Mesendoderm (in vitro differentiated cells): ENCODE measurements at regions not wholly inside any gene's neighbourhood (a gene's known extent, or its start where the extent isn't known, plus 50 kb on each side); places are given as distances from the start of the nearest gene placed in this dataset.

ENCODE experiments used
- DNase-seq: peaks from one replicate; pipeline ENCODE4 v3.0.0; 2013
- H2AK5ac ChIP-seq: 2 replicates; pipeline ENCODE4 v1.6.1; 2013; ENCODE audit warnings: low read length, inconsistent platforms
- H2BK120ac ChIP-seq: 2 replicates; pipeline ENCODE4 v1.6.1; 2013; ENCODE audit warnings: low read depth, mild to moderate bottlenecking, low read length, moderate library complexity, mixed read lengths
- H2BK15ac ChIP-seq: replicated peaks from 2 replicates; pipeline ENCODE4 v1.6.1; 2013; ENCODE audit warnings: low read depth, mild to moderate bottlenecking, moderate library complexity
- H2BK5ac ChIP-seq: 2 replicates; pipeline ENCODE4 v1.6.1; 2013; ENCODE audit warnings: low read length, inconsistent platforms
- H3K18ac ChIP-seq: 2 replicates; pipeline ENCODE4 v1.6.1; 2013; ENCODE audit warnings: mild to moderate bottlenecking, low read length, mixed read lengths
- H3K23ac ChIP-seq: one replicate; pipeline ENCODE4 v1.6.1; 2013; ENCODE audit warnings: low read length
- H3K27ac ChIP-seq: 2 replicates; pipeline ENCODE4 v1.5.1; 2013; ENCODE audit warnings: low read depth, mild to moderate bottlenecking, inconsistent platforms, low read length, moderate library complexity
- H3K27me3 ChIP-seq: 2 replicates; pipeline ENCODE4 v1.6.1; 2013; ENCODE audit warnings: low read length, control low read depth, mild to moderate bottlenecking, inconsistent platforms; ENCODE audit not compliant: insufficient read depth, poor library complexity
- H3K36me3 ChIP-seq: 2 replicates; pipeline ENCODE4 v1.6.1; 2013; ENCODE audit warnings: low read length, inconsistent platforms; ENCODE audit not compliant: control insufficient read depth, insufficient read depth
- H3K4ac ChIP-seq: one replicate; pipeline ENCODE4 v1.6.1; 2013; ENCODE audit warnings: low read depth, mild to moderate bottlenecking, low read length, moderate library complexity
- H3K4me1 ChIP-seq: 2 replicates; pipeline ENCODE4 v1.6.1; 2013; ENCODE audit warnings: low read depth, low read length, inconsistent platforms; ENCODE audit not compliant: control insufficient read depth
- H3K4me2 ChIP-seq: 2 replicates; pipeline ENCODE4 v1.6.1; 2013; ENCODE audit warnings: low read length
- H3K4me3 ChIP-seq: 2 replicates; pipeline ENCODE4 v1.5.1; 2013; ENCODE audit warnings: mild to moderate bottlenecking, low read length
- H3K56ac ChIP-seq: one replicate; pipeline ENCODE4 v1.6.1; 2013; ENCODE audit warnings: low read length
- H3K79me1 ChIP-seq: 2 replicates; pipeline ENCODE4 v1.6.1; 2013; ENCODE audit warnings: low read length, inconsistent platforms
- H3K79me2 ChIP-seq: 2 replicates; pipeline ENCODE4 v1.6.1; 2013; ENCODE audit warnings: mild to moderate bottlenecking, low read length; ENCODE audit not compliant: control insufficient read depth, insufficient read depth
- H3K9ac ChIP-seq: 2 replicates; pipeline ENCODE4 v1.6.1; 2013; ENCODE audit warnings: low read length, inconsistent platforms
- H4K5ac ChIP-seq: one replicate; pipeline ENCODE4 v1.6.1; 2013; ENCODE audit warnings: low read length
- H4K8ac ChIP-seq: one replicate; pipeline ENCODE4 v1.6.1; 2013; ENCODE audit warnings: low read depth, mild to moderate bottlenecking, control low read depth, low read length, moderate library complexity
- WGBS: extraction: QIAGEN DNeasy Blood & Tissue Kit; methylation state at CpG from one replicate; pipeline ENCODE4 v1.1.7; 2013; ENCODE audit warnings: low lambda C conversion rate, missing lambda C conversion rate; ENCODE audit not compliant: insufficient coverage; ENCODE audit errors: extremely low coverage; 5-methylcytosine and 5-hydroxymethylcytosine counted together

DNA sequence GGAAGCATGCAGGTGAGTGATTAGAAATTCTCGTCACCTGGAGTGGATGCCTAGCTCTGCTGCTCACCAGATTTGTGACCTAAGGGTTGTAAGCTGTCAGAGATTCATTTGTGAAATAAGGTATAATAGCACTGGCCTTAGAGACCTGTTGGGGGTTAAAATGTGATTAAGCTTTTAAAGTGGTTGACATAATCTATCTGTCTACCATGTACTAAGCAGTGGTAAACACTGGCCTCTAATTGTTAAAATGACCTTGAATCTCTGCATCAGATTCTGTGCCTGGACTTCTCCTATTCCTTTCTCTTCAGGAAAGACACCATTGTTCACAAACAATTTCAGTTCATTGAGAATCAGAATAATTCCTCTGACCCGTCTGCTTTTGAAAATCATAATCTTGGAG, 536.2 kb downstream of the CBLN4 start:
- H3K79me1 ChIP-seq: no peaks in the 10 kb centered on the region
- no peak for DNase-seq
- no peak overlapping the region for H3K4ac ChIP-seq
- no peak overlapping the region for H3K18ac ChIP-seq
- no peak overlapping the region for H3K9ac ChIP-seq
- no peaks in the 10 kb centered on the region for H3K36me3 ChIP-seq
- H3K27ac ChIP-seq: no peak overlapping the region
- H4K8ac ChIP-seq: no peak overlapping the region
- H3K56ac ChIP-seq: no peak overlapping the region
- H3K23ac ChIP-seq: no peak overlapping the region
- no CpG with 5 or more reads among the region's 2 CpGs for WGBS
- H2BK120ac ChIP-seq: no peak overlapping the region
- no peaks in the 10 kb centered on the region for H3K4me1 ChIP-seq
- H2BK5ac ChIP-seq: no peak overlapping the region
- no peak overlapping the region for H2AK5ac ChIP-seq
- H4K5ac ChIP-seq: no peak overlapping the region
- H3K4me2 ChIP-seq: no peak overlapping the region
- no peaks in the 10 kb centered on the region for H3K27me3 ChIP-seq
- no peak overlapping the region for H2BK15ac ChIP-seq
- H3K4me3 ChIP-seq: no peak overlapping the region
- no peaks in the 10 kb centered on the region for H3K79me2 ChIP-seq

DNA sequence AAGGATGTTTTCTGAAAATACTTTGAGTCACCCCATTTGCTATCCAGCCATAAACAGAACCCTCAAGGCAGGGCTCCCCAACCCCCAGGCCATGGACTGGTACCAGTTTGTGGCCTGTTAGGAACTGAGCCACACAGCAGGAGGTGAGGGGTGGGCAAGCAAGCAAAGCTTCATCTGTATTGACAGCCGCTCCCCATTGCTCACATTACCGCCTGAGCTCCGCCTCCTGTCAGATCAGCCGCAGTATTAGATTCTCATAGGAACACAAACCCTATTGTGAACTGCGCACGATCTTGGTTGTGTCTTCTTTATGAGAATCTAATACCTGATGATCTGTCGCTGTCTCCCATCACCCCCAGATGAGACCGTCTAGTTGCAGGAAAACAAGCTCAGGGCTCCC, 543.8 kb downstream of the CBLN4 start:
- Histone ChIP-seq H3K79me2 (no peaks in the 10 kb centered on the region), H3K23ac (no peak overlapping the region), H2AK5ac (no peak overlapping the region), H3K27ac (no peak overlapping the region), H3K56ac (no peak overlapping the region), H2BK15ac (no peak overlapping the region), H3K4me1 (no peaks in the 10 kb centered on the region), H4K8ac (no peak overlapping the region), H3K4ac (no peak overlapping the region), H3K4me3 (no peak overlapping the region), H2BK5ac (no peak overlapping the region), H3K36me3 (no peaks in the 10 kb centered on the region), H4K5ac (no peak overlapping the region), H3K79me1 (no peaks in the 10 kb centered on the region), H3K9ac (no peak overlapping the region), H2BK120ac (no peak overlapping the region), H3K4me2 (no peak overlapping the region), H3K27me3 (no peaks in the 10 kb centered on the region), H3K18ac (no peak overlapping the region)
- DNase-seq: no peak
- WGBS: no CpG with 5 or more reads among the region's 8 CpGs

DNA sequence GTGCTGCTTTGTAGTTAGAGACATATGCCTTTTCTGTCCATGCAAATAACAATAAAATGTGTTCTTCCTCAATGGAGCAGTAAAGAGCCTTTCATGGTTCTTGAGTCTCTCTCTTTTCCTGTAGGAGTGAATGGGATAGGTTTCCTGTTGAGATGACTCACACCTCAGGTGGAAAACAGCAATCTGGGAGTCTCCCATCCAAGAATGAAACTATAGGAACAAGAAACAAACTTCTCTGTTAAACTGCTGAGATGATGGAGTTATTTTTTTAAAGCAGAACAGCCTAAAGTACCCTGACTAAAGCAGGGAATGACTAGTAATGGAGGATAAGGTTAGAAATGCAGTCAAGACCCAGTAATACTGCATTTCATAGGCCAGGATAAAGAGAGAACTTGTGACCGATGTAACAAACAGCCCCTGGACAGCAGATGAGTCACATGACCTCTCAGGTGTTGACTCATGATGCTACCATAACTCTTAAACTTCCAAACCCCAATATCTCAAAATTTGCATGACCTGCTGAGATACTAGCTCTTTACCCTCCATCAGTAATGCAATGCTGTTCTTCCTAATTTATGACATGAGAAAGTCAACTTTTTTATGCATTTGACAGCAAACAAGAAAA, 548.9 kb downstream of the CBLN4 start:
- Histone ChIP-seq H3K4me1 (no peaks in the 10 kb centered on the region), H3K4me3 (no peak overlapping the region), H3K27ac (no peak overlapping the region), H3K23ac (no peak overlapping the region), H3K27me3 (no peaks in the 10 kb centered on the region), H4K5ac (no peak overlapping the region), H3K4ac (no peak overlapping the region), H2BK15ac (no peak overlapping the region), H3K79me1 (no peaks in the 10 kb centered on the region), H2AK5ac (no peak overlapping the region), H3K79me2 (no peaks in the 10 kb centered on the region), H3K56ac (no peak overlapping the region), H3K18ac (no peak overlapping the region), H3K4me2 (no peak overlapping the region), H3K9ac (no peak overlapping the region), H2BK5ac (no peak overlapping the region), H3K36me3 (no peaks in the 10 kb centered on the region), H4K8ac (no peak overlapping the region), H2BK120ac (no peak overlapping the region)
- no CpG with 5 or more reads among the region's 1 CpG for WGBS
- DNase-seq: no peak

DNA sequence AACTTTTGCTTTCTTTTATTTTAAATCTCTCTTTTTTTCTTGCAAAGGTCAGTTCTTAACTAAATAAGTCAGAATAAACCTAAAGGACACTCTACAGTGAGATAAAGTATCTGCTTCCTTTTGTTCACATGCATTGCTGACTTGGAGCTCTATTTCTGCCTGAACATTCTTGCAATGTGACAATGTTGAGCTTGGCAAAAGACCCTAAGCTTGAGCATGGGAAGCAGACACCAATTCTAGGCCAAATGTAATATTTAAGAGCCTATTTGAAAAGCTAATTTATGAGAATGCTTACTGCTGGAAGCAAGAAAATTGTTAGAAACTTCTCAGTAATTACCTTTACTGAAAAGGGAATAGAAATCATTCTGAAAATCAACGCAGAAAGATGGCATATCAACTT, 556.2 kb downstream of the CBLN4 start:
- H2BK5ac ChIP-seq: no peak overlapping the region
- no peak overlapping the region for H3K23ac ChIP-seq
- H3K4me1 ChIP-seq: no peaks in the 10 kb centered on the region
- no peak overlapping the region for H2BK120ac ChIP-seq
- H3K9ac ChIP-seq: no peak overlapping the region
- H3K27ac ChIP-seq: no peak overlapping the region
- H4K8ac ChIP-seq: no peak overlapping the region
- H4K5ac ChIP-seq: no peak overlapping the region
- no peak overlapping the region for H3K18ac ChIP-seq
- no peak overlapping the region for H3K4ac ChIP-seq
- no peak overlapping the region for H2AK5ac ChIP-seq
- H3K4me3 ChIP-seq: no peak overlapping the region
- H2BK15ac ChIP-seq: no peak overlapping the region
- H3K56ac ChIP-seq: no peak overlapping the region
- no peaks in the 10 kb centered on the region for H3K79me2 ChIP-seq
- no peaks in the 10 kb centered on the region for H3K27me3 ChIP-seq
- no CpG with 5 or more reads among the region's 1 CpG for WGBS
- no peak for DNase-seq
- H3K4me2 ChIP-seq: no peak overlapping the region
- H3K36me3 ChIP-seq: no peaks in the 10 kb centered on the region
- no peaks in the 10 kb centered on the region for H3K79me1 ChIP-seq

DNA sequence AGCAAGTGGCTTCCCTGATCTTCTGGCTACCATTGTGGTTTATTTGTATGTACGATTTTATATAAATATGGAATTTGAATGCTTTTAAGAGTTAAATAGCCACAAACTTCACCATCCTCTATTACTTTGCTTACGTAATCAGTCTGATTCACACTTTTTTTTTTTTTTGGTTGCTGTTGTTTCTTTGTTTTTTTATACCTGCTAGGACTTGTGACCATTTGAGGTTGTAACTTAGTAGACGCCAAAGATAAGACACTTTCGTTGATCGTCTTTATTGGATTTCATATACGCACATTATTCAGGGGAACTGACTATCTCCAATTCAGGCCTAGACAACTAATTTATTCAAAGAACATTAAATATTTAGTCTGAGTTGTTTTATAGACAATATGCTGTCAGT, 559.0 kb downstream of the CBLN4 start:
- Histone ChIP-seq H3K23ac (no peak overlapping the region), H3K79me1 (no peaks in the 10 kb centered on the region), H3K27me3 (no peaks in the 10 kb centered on the region), H3K27ac (no peak overlapping the region), H4K8ac (no peak overlapping the region), H3K36me3 (no peaks in the 10 kb centered on the region), H3K4me2 (no peak overlapping the region), H3K4me3 (no peak overlapping the region), H2BK15ac (no peak overlapping the region), H2BK5ac (no peak overlapping the region), H3K9ac (no peak overlapping the region), H3K18ac (no peak overlapping the region), H2AK5ac (no peak overlapping the region), H2BK120ac (no peak overlapping the region), H3K4me1 (no peaks in the 10 kb centered on the region), H3K79me2 (no peaks in the 10 kb centered on the region), H3K56ac (no peak overlapping the region), H3K4ac (no peak overlapping the region), H4K5ac (no peak overlapping the region)
- DNase-seq: no peak
- no CpG with 5 or more reads among the region's 6 CpGs for WGBS

DNA sequence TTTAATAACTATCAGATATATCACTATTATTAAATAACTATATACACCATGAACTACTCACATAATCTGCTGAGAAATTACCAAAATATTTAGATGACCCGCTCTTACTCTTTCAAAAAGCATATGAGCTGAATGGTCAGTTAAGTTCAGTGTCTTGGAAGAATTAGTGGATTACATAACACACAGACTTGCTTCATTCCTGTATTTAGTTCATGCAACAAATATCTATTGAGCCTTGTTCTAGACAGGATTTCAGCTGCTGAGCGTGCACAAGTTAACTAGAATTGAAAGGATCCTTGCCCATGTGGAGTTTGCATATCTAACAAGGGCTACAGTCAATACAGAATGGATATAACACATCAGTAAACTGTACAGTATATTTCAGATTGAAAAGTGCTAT, 566.2 kb downstream of the CBLN4 start:
- Histone ChIP-seq H3K27ac (no peak overlapping the region), H3K36me3 (no peaks in the 10 kb centered on the region), H2BK5ac (no peak overlapping the region), H3K18ac (no peak overlapping the region), H3K27me3 (no peaks in the 10 kb centered on the region), H3K4me1 (no peaks in the 10 kb centered on the region), H3K23ac (no peak overlapping the region), H3K79me1 (no peaks in the 10 kb centered on the region), H4K8ac (no peak overlapping the region), H3K4ac (no peak overlapping the region), H2BK15ac (no peak overlapping the region), H4K5ac (no peak overlapping the region), H3K4me3 (no peak overlapping the region), H3K56ac (no peak overlapping the region), H2AK5ac (no peak overlapping the region), H3K4me2 (no peak overlapping the region), H2BK120ac (no peak overlapping the region), H3K79me2 (no peaks in the 10 kb centered on the region), H3K9ac (no peak overlapping the region)
- DNase-seq: no peak
- WGBS: no CpG with 5 or more reads among the region's 2 CpGs
